Spleen (tissue), 7 donors: ENCODE measurements at regions not wholly inside any gene's neighbourhood (a gene's known extent, or its start where the extent isn't known, plus 50 kb on each side); places are given as distances from the start of the nearest gene placed in this dataset.

Source experiments
- CTCF ChIP-seq, 11 experiments: fragments of 200-600 bp in 7 of 11; fragments of 450-650 bp in 4 of 11; sonication (generic) in 4 of 11; IDR thresholded peaks in 8 of 11; conservative IDR thresholded peaks in 3 of 11; 1 replicate in 7 of 11; 2 replicates in 4 of 11; pipeline versions ENCODE4 v1.4.0 to v1.8.0; 2016 to 2021; ENCODE audit warnings: antibody characterized with exemption in 11 of 11, inconsistent platforms in 4 of 11, mild to moderate bottlenecking in 1 of 11
- POLR2A ChIP-seq, 3 donors: fragments of 450-650 bp; IDR thresholded peaks; one replicate each; pipeline ENCODE4 v1.5.1; 2017; ENCODE audit warnings: antibody characterized with exemption in 3 of 3, mild to moderate bottlenecking in 1 of 3
- POLR2AphosphoS5 ChIP-seq, 3 donors: sonication (generic); formaldehyde crosslinking; IDR thresholded peaks; one replicate each; pipeline ENCODE4 v1.5.1; 2017; ENCODE audit warnings: antibody characterized with exemption in 3 of 3
- donor health status: DM: no; HTN: no; CAD: no; lungs with moderate emphysema.
- donor health status: DM: no; HTN: no; CAD: no.
- donor health status: DM: no; HTN: no; CAD: no.

- no peak for TF ChIP-seq CTCF (IDR thresholded peaks at IDR 0.05 in 8 of 11, conservative IDR thresholded peaks at IDR 0.05 in 3 of 11)
- no peak for TF ChIP-seq POLR2A (IDR thresholded peaks at IDR 0.05)
- no peak for TF ChIP-seq POLR2AphosphoS5 (IDR thresholded peaks at IDR 0.05)
Measured at GRCh38 chr15:94611656-94612055, 380.3 kb downstream of the MCTP2 start.
